BE2C (cell line): ENCODE measurements at regions not wholly inside any gene's neighbourhood (a gene's known extent, or its start where the extent isn't known, plus 50 kb on each side); places are given as distances from the start of the nearest gene placed in this dataset.

Experiments used
- DNase-seq: peaks from one replicate; pipeline ENCODE4 v3.0.0-alpha.2; 2020
- H3K27me3 ChIP-seq: fragments of 250-450 bp; sonication (Bioruptor Pico); 2 replicates; pipeline ENCODE4 v1.5.1; 2020; ENCODE audit warnings: mild to moderate bottlenecking
- H3K36me3 ChIP-seq: fragments of 250-450 bp; sonication (Bioruptor Pico); 2 replicates; pipeline ENCODE4 v1.5.1; 2020; ENCODE audit warnings: mild to moderate bottlenecking
- H3K4me1 ChIP-seq: fragments of 250-450 bp; sonication (Bioruptor Pico); 2 replicates; pipeline ENCODE4 v1.5.1; 2020
- H3K4me3 ChIP-seq: 2 replicates; pipeline ENCODE4 v1.5.1; 2011; ENCODE audit warnings: low read depth, low read length
- H3K9me3 ChIP-seq: fragments of 250-450 bp; sonication (Bioruptor Pico); 2 replicates; pipeline ENCODE4 v1.5.1; 2020
- CTCF ChIP-seq: IDR thresholded peaks from 2 replicates; pipeline ENCODE4 v1.5.1; 2012; ENCODE audit warnings: mild to moderate bottlenecking, low read depth, low read length

GRCh38 chr13:34545461-34545860, 396.6 kb upstream of the NBEA start:
- TF ChIP-seq CTCF, result no peak
- Histone ChIP-seq H3K36me3 (no peaks in the 10 kb centered on the region), H3K4me1 (no peaks in the 10 kb centered on the region), H3K4me3 (no peak overlapping the region), H3K9me3 (no peaks in the 10 kb centered on the region), H3K27me3 (no peaks in the 10 kb centered on the region)
- no peak for DNase-seq

- TF ChIP-seq CTCF, result no peak
- Histone ChIP-seq H3K4me1 (no peaks in the 10 kb centered on the region), H3K36me3 (no peaks in the 10 kb centered on the region), H3K9me3 (no peaks in the 10 kb centered on the region), H3K27me3 (no peaks in the 10 kb centered on the region), H3K4me3 (no peak overlapping the region)
- DNase-seq, result no peak
Observed at GRCh38 chr13:34546344-34547250, 395.5 kb upstream of the NBEA start.

DNA sequence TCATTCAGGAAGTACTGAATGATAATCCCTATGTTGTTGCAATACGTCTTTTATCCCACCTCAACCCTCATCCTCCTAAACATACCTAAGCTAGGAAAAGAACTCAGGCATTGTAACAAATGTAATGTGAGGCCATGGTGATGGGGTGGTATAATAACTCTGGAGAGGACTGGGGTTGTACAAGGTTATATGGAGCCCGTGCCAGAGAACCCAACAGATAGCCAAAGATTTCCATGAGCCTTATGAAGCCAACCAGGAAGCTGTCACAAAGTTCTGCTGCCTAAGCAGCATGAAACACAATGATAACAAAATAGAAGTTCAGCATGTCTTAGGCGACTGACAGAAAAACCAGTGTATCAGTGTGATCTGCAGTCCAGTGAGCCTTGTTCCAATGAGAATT, 394.1 kb upstream of the NBEA start:
- no peak for TF ChIP-seq CTCF
- H3K4me3 ChIP-seq, result no peak overlapping the region
- no peaks in the 10 kb centered on the region for H3K27me3 ChIP-seq
- H3K9me3 ChIP-seq, result no peaks in the 10 kb centered on the region
- DNase-seq, result no peak
- no peaks in the 10 kb centered on the region for H3K36me3 ChIP-seq
- no peaks in the 10 kb centered on the region for H3K4me1 ChIP-seq

DNA sequence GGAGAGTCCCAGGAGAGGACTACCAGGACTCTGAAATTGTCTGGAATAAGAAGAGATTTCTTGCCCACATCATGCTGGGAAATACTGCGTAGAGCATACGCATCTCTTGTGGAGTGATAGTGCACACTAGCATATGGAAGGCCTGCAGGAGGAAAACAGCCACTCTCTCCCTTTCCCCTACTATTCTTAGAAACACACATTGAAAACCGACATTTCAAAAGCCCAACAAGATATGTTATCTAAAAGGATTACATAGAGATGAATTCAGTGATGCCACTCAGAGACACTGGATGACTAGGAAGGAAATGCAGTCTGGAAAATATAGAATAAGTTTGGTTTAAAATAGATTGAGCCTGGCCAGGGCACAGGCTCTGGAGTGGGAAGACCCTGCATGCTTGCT, 388.7 kb upstream of the NBEA start:
- Histone ChIP-seq H3K27me3 (no peaks in the 10 kb centered on the region), H3K36me3 (no peaks in the 10 kb centered on the region), H3K4me1 (0 out of 2 replicates have a peak, but pooled peaks cover 4% of the 10 kb centered on the region), H3K9me3 (no peaks in the 10 kb centered on the region; the same call in 1 of the 2 replicates), H3K4me3 (no peak overlapping the region)
- DNase-seq, result no peak
- no peak for TF ChIP-seq CTCF

- no peak for TF ChIP-seq CTCF
- DNase-seq, result no peak
- Histone ChIP-seq H3K4me1 (0 out of 2 replicates have a peak, but pooled peaks cover 4% of the 10 kb centered on the region), H3K27me3 (no peaks in the 10 kb centered on the region), H3K9me3 (no peaks in the 10 kb centered on the region; the same call in 1 of the 2 replicates), H3K36me3 (no peaks in the 10 kb centered on the region), H3K4me3 (no peak overlapping the region)
Observed at GRCh38 chr13:34555988-34556387, 386.1 kb upstream of the NBEA start.

DNA sequence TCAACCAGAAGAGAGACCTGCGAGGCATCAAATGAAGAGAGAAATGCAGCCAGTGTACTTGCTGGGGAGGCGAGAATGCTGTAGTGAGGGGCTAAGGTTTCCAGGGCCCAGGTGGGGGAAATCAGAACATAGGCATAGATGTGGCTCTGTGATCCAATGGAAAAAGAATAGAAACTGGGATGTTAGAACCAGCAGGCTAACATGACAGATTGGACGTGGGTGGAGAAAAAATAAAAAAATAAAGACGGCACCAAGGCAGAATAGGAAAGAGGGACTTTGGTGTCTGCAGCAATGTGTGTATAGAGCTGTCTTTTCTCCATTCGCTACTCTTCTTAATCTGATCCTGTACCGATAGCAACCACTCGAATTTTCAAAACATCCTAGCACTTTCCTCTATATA, 381.0 kb upstream of the NBEA start:
- TF ChIP-seq CTCF, result no peak
- no peaks in the 10 kb centered on the region for H3K9me3 ChIP-seq
- DNase-seq, result no peak
- H3K27me3 ChIP-seq, result no peaks in the 10 kb centered on the region
- no peak overlapping the region for H3K4me3 ChIP-seq
- no peaks in the 10 kb centered on the region for H3K4me1 ChIP-seq
- no peaks in the 10 kb centered on the region for H3K36me3 ChIP-seq
